Vagina (tissue), 2 donors: ENCODE measurements at regions not wholly inside any gene's neighbourhood (a gene's known extent, or its start where the extent isn't known, plus 50 kb on each side); places are given as distances from the start of the nearest gene placed in this dataset.
"Not testable (repeated sequence)": the region's sequence is repeated elsewhere in the genome, so short reads cannot be mapped to it uniquely, and the experiment has no call there.

Experiments used
- DNase-seq, 2 donors: peaks; one replicate each; pipeline ENCODE4 v3.0.0-alpha.2; 2017; ENCODE audit errors: extremely low spot score in 2 of 2
- H3K27ac ChIP-seq: fragments of 200-600 bp; sonication (generic); one replicate; pipeline ENCODE4 v1.5.1; 2019
- H3K27me3 ChIP-seq: fragments of 200-600 bp; sonication (generic); one replicate; pipeline ENCODE4 v1.5.1; 2019
- H3K36me3 ChIP-seq, 2 donors: fragments of 200-600 bp; sonication (generic); one replicate each; pipeline ENCODE4 v1.5.1; 2017 to 2019
- H3K4me1 ChIP-seq: fragments of 200-600 bp; sonication (generic); one replicate; pipeline ENCODE4 v1.5.1; 2019
- H3K4me3 ChIP-seq, 2 donors: fragments of 200-600 bp; sonication (generic); 1 replicate in 1 of 2; 2 replicates in 1 of 2; pipeline ENCODE4 v1.5.1; 2016 to 2019
- H3K9me3 ChIP-seq: fragments of 200-600 bp; sonication (generic); one replicate; pipeline ENCODE4 v1.5.1; 2019
- CTCF ChIP-seq, 3 experiments: fragments of 450-650 bp in 2 of 3; fragments of 200-600 bp in 1 of 3; sonication (generic) in 1 of 3; IDR thresholded peaks; one replicate each; pipeline ENCODE4 v1.5.1; 2017 to 2019; ENCODE audit warnings: antibody characterized with exemption in 3 of 3, mild to moderate bottlenecking in 2 of 3, moderate library complexity in 2 of 3
- POLR2A ChIP-seq, 2 donors: fragments of 450-650 bp; IDR thresholded peaks; one replicate each; pipeline ENCODE4 v1.6.1; 2017; ENCODE audit warnings: antibody characterized with exemption in 2 of 2, mild to moderate bottlenecking in 2 of 2, moderate library complexity in 2 of 2
- POLR2AphosphoS5 ChIP-seq, 2 donors: sonication (generic); formaldehyde crosslinking; IDR thresholded peaks; one replicate each; pipeline ENCODE4 v1.9.0; 2017; ENCODE audit warnings: antibody characterized with exemption in 2 of 2, mild to moderate bottlenecking in 2 of 2, low read depth in 1 of 2; ENCODE audit not compliant: insufficient read depth in 1 of 2
- intact Hi-C: fragments of 100-400 bp; cut with DNase I; formaldehyde crosslinking; loops from one replicate; pipeline ENCODE4 v1.15.1; 2023

GRCh38 chr10:30688456-30688855 is 58.9 kb upstream of the LYZL2 start:
- Histone ChIP-seq H3K4me3 (no peak overlapping the region), H3K9me3 (no peaks in the 10 kb centered on the region), H3K27me3 (no peaks in the 10 kb centered on the region), H3K36me3 (no peaks in the 10 kb centered on the region), H3K4me1 (peaks cover 4% of the 10 kb centered on the region), H3K27ac (no peak overlapping the region)
- DNase-seq: no peak
- TF ChIP-seq POLR2AphosphoS5 (IDR thresholded peaks at IDR 0.05; ENCODE audit: insufficient read depth in 1 of 2, low read depth in 1 of 2) (no peak), CTCF (IDR thresholded peaks at IDR 0.05) (no peak), POLR2A (IDR thresholded peaks at IDR 0.05) (no peak)
- intact Hi-C loops: no loop called here

GRCh38 chr10:30687698-30688213 is 58.2 kb upstream of the LYZL2 start:
- intact Hi-C loops: no loop called here
- H3K9me3 ChIP-seq: no peaks in the 10 kb centered on the region
- DNase-seq: no peak
- peaks cover 4% of the 10 kb centered on the region for H3K4me1 ChIP-seq
- no peaks in the 10 kb centered on the region for H3K27me3 ChIP-seq
- TF ChIP-seq CTCF (IDR thresholded peaks at IDR 0.05): peak; percentile 37 to 80 (median 76)
- no peak for TF ChIP-seq POLR2A (IDR thresholded peaks at IDR 0.05)
- no peak overlapping the region for H3K27ac ChIP-seq
- no peaks in the 10 kb centered on the region for H3K36me3 ChIP-seq
- H3K4me3 ChIP-seq: no peak overlapping the region

- TF ChIP-seq POLR2A (IDR thresholded peaks at IDR 0.05) (no peak), POLR2AphosphoS5 (IDR thresholded peaks at IDR 0.05; ENCODE audit: insufficient read depth in 1 of 2, low read depth in 1 of 2) (no peak), CTCF (IDR thresholded peaks at IDR 0.05) (no peak)
- Histone ChIP-seq H3K27ac (no peak overlapping the region), H3K9me3 (no peaks in the 10 kb centered on the region), H3K36me3 (no peaks in the 10 kb centered on the region), H3K4me3 (no peak overlapping the region), H3K4me1 (peaks cover 4% of the 10 kb centered on the region), H3K27me3 (no peaks in the 10 kb centered on the region)
- intact Hi-C loops: no loop called here
- no peak for DNase-seq
These were observed 57.2 kb upstream of the LYZL2 start for GRCh38 chr10:30686708-30687107.

GRCh38 chr10:30683496-30683895 is 53.9 kb upstream of the LYZL2 start:
- Histone ChIP-seq H3K9me3 (no peaks in the 10 kb centered on the region), H3K27ac (no peak overlapping the region), H3K4me3 (no peak overlapping the region), H3K36me3 (no peaks in the 10 kb centered on the region), H3K27me3 (no peaks in the 10 kb centered on the region), H3K4me1 (peaks cover 4% of the 10 kb centered on the region)
- intact Hi-C loops: no loop called here
- DNase-seq: peak in 1 of 2 donors; percentile 72
- TF ChIP-seq POLR2AphosphoS5 (IDR thresholded peaks at IDR 0.05; ENCODE audit: insufficient read depth in 1 of 2, low read depth in 1 of 2): no peak
- no peak for TF ChIP-seq POLR2A (IDR thresholded peaks at IDR 0.05)
- TF ChIP-seq CTCF (IDR thresholded peaks at IDR 0.05): no peak

- H3K9me3 ChIP-seq, intact Hi-C loops, H3K4me3 ChIP-seq, H3K4me1 ChIP-seq, H3K36me3 ChIP-seq, DNase-seq, H3K27me3 ChIP-seq: not testable (repeated sequence)
- H3K27ac ChIP-seq: peak overlapping the region; percentile 26
These were observed 53.0 kb upstream of the LYZL2 start for GRCh38 chr10:30682377-30683199.
